Left ventricle myocardium superior (tissue), 1 donor: ENCODE measurements at regions not wholly inside any gene's neighbourhood (a gene's known extent, or its start where the extent isn't known, plus 50 kb on each side); places are given as distances from the start of the nearest gene placed in this dataset.

ENCODE experiments used
- ATAC-seq: fragments of 200-7000 bp; cut with Tn5 transposase; one replicate; pipeline ENCODE4 v1.9.1; 2020; ENCODE audit warnings: mild to moderate bottlenecking, moderate library complexity
- DNase-seq: peaks from one replicate; pipeline ENCODE4 v3.0.0-alpha.2; 2020
- intact Hi-C: fragments of 100-400 bp; cut with micrococcal nuclease; formaldehyde crosslinking; loops from one replicate; pipeline ENCODE4 v1.11.0; 2022
- donor health status: DM: no; HTN: yes; CAD: no; lungs with severe emphysema.

DNA sequence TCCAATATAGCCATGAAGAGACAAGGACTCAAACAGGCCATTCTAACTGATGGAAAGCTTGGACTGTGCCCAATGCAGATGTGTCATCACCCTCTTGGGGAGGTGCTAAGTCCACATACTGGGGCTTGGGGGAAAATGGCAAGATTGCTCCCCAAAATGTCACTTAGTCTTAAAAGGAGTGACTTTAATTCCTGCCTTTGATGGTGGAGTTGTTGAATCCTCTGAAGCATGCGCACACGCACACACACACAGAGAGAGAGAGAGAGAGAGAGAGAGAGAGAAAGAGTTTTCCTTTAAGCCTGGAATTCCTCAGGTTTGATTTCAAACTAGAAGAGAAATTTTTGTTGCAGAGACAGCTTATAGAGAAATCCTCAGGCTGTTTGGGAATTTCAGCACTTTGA, 161.9 kb upstream of the GAS1 start:
- ATAC-seq: peak; percentile 42
- intact Hi-C loops: no loop called here
- no peak for DNase-seq

DNA sequence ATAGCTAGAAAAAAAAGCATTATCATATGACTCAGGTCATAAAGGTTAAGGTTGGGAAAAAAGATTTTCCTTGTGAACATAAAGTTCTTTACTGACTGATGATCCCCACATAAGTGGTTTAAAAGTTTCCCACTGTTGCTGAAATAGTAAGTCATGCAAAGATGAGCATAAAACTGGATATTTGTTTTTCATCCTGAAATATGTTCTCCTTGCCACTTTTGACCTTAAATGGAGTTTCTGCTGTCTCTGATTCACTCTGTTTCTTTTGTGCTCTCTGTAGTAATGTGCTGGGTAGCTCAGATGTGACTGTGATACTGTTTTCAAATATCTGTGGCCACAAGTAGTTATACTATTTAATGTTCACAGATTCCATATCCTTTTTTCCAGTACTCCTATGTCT, 162.5 kb upstream of the GAS1 start:
- DNase-seq: no peak
- intact Hi-C loops: no loop called here
- no peak for ATAC-seq

DNA sequence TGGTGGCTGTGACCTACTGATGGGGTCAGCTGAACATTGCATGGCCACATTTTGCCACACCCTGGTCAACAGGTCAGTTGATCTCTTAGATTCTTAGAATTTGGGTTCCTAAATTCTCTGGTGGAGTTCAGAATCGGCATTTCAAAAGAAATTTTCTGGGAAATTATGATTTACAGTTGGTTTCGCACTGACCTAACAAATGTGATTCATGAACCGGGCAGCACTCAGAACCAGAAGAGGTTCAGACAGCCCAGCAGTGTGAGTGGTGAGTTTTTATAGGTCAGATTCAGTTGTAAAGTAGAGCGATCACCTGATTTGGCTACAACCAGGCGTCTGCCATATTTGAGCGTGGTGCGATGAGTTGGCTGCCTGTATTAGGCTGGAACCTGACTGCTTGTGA, 163.7 kb upstream of the GAS1 start:
- intact Hi-C loops: no loop called here
- DNase-seq: no peak
- no peak for ATAC-seq

DNA sequence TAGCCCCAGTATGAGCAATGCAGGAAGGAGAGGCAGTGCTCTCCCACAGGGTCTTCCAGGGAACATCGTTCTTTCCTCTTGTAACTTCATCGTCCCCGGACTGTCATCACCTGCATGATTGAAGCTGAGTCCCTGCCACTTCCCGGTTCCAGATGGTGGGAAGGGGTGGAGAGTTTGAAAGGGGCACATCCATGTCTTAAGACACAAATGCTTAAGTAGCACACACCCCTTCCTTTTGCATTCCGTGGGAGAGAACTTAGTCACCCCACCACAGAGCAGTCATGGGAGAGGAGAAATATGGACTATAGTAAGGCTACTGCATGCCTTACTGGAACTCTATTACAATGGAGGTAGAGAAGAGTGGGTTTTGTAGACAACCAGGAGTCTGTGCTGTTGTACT, 165.3 kb upstream of the GAS1 start:
- intact Hi-C loops: no loop called here
- ATAC-seq (no peak), DNase-seq (no peak)

DNA sequence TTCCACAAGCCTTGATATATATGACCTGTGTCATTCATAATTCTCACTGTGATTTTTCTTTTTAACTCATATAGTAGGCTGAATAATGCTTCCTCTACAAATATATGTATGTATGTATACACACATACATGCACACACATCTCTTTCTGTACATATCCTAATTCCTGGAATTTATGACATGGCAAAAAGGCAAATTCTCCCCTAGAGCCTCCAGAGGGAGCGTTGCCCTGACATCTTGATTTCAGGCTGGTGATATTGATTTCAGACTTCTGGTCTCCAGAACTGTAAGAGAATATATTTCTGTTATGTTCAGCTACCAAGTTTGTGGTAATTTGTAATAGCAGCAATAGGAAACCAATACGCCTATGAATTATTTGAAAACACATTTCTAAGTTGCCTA, 166.6 kb upstream of the GAS1 start:
- intact Hi-C loops: no loop called here
- DNase-seq (no peak), ATAC-seq (no peak)

DNA sequence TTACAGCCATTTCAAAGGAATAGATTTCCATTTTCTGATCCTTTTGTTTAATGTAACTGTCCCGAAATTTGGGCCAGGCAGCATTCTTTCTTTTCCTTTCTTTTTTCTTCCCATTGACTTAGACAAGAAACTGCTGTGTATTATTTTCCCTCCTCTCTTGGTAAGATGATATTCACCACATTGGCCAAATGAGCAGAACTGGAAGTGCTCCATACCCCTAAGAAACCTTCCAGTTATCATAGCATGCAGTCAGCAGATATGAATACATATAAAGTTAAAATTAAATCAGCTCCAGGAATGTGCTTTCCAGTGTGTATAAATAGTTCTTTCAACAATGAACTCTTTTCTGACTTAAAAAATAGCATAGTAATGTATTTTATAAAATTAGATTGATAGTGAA, 168.5 kb upstream of the GAS1 start:
- intact Hi-C loops: no loop called here
- DNase-seq (no peak), ATAC-seq (peak; percentile 55)

DNA sequence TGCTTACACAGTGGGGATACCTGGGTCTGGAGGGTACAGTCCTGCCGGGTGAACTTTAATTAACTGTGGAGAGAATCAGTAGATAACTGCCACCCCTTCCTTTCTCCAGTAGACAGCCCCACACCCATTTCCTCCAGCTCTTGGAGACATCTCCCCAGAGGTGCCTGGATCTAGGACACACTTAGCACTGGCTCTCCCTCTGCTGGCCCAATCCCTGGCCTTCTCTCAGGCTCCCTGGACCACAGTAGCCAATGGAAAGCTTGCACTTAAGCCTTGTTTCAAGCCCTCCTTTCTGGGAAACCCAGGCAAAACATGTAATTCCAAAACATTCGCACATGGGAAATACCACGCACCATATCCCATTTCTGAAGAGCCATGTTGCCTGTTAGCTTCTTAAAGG, 169.2 kb upstream of the GAS1 start:
- DNase-seq: peak; percentile 32

DNA sequence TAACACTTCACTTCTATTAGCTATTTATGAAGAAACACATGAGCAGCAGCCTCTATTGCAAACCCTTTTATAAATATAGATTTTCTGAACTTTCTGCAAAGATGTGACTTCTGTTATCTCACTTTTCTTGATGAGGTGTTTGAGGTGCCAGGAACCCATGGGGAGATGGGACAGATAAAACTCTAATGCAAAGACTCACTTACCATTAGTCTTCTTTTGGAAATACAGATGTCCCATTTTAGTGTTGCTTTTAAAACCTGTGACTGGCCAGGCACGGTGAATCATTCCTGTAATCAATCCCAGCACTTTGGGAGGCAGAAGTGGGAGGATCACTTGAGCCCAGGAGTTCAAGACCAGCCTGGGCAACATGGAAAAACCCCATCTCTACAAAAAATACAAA, 171.3 kb upstream of the GAS1 start:
- no peak for ATAC-seq
- intact Hi-C loops: no loop called here
- DNase-seq: no peak

More for the DNA sequence above, 169.2 kb upstream of the GAS1 start:
- peak; percentile 64 for ATAC-seq
- intact Hi-C loops: no loop called here

DNA sequence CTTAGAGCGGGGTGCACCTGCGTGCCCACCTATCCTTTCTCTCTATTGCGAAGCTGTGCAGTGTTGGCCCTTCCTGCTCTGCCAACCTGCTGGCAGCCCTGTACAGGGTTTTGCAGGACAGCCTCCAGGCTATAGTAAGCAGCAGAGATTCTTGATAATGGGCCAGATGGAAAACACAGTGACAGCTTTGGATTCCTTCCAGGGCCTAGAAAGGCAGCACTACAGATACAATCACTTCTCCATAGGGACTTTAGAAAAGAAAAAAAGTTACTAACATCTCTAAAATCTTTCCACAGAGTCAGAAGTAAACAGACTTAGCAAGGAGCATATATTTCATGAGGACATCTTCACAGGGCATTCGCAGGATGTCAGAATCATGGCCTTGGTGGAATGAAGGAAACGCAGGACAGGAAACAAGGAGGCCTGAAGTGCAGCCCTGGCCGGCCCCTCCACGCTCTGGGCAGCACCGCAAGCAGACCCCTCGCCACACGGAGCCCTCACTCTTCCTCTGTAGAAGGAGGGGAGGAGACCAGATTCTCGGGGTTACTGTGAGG, 172.1 kb upstream of the GAS1 start:
- peak; percentile 54 for DNase-seq
- peak; percentile 92 for ATAC-seq
- intact Hi-C loops: no loop called here

DNA sequence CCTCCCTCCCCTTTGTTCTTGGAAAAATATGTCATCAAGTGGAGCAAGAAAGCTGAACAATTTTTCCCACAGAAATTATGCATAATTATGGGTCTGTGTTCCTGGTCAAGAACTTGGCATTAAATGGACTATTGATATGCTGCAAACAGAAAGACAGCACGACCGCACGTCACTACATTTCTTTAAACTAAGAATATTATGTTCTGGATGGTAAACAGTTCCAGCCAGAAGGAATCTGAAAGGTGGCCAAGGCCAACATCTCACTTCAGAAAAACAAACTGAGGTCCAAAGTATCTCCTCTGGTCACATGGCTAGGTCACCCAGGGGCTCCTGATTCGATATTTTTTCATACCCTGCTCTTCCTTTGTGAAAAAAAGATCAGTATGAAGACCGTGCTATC, 173.3 kb upstream of the GAS1 start:
- DNase-seq (no peak), ATAC-seq (no peak)
- intact Hi-C loops: no loop called here

DNA sequence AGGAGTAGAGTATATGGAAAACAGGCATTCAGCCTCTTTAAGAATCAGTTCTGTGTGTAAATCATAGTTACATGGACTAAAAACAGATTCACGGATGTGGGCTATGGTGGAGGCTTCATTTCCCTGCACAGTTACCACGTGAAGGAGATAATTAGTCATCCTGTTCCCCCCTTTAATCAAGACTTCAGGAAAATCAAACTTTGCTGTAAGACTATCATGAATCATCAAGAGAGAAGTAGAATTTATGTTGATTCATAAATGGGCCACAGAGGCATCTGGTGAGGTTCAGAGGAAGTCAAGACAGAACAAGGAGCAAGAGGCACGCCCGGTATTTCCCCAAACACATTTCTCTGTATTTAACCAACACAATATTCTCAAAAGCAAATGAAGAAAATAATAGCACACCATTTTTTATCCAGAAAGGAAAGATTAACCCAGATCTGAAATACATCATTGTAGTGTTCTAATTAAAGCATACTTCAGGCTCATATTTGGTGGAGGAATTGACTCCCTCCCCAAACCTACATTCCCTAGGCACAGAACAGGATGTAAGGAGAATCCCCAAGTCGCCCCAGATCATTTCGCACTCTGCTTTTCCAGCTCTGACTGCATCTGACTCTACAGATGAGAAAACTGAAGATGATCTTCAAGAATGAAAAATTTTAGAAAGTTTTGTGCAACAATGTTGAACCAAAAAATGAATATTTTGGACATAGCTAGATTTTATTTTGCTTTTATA, 175.8 kb upstream of the GAS1 start:
- intact Hi-C loops: no loop called here
- DNase-seq: no peak
- no peak for ATAC-seq

DNA sequence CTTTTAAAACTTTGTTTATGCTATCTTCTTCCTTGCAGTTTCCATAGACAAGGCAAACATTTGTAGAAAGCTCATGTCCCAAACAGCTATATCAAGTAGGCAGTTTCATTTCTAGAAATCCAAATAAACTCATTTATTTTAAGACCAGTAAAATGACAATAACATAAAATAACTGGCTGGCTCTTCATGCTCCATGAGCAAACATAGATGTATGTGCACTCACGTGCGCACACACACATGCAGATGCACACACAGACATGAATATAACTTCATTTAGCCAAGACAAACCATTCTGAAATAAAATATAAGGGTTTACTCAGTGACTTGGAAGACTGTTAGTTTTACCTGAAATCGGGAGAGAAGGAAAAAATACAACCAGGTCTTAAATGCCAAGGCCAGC, 176.5 kb upstream of the GAS1 start:
- DNase-seq (no peak), ATAC-seq (no peak)
- intact Hi-C loops: no loop called here

DNA sequence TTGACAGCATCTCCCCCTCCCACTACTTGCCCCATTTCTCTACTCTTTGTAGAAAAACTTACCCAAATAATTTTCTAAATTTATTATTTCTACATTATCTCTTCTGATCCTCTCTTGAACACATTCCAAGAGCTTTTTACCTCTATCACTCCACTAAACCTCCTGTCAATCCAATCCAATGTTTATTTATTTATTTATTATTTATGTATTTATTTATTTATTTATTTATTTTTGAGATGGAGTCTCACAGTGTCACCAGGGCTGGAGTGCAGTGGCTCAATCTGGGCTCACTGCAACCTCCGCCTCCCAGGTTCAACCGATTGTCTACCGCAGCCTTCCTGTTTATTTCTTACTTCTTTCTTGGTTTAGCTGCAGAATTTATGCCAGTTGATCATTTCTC, 178.5 kb upstream of the GAS1 start:
- ATAC-seq (no peak), DNase-seq (no peak)
- intact Hi-C loops: no loop called here

DNA sequence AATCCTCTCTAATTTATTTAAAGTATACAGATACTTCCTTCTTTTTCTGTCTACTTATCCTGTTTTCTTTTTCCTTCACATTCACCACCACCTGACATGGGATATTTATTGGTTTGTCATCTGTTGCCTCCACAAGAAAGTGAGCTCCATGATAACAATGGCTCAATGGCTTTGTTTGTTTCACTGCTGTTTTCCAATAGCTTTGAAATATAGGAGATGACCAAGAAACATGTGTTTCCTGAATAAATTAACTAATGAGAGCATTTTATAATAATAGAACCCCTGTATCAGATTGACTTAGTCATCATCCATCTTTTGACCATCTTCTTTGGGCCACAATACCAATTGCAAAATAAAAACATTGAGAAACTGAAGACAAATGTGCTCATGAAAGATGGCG, 180.2 kb upstream of the GAS1 start:
- DNase-seq: no peak
- intact Hi-C loops: no loop called here
- ATAC-seq: no peak

DNA sequence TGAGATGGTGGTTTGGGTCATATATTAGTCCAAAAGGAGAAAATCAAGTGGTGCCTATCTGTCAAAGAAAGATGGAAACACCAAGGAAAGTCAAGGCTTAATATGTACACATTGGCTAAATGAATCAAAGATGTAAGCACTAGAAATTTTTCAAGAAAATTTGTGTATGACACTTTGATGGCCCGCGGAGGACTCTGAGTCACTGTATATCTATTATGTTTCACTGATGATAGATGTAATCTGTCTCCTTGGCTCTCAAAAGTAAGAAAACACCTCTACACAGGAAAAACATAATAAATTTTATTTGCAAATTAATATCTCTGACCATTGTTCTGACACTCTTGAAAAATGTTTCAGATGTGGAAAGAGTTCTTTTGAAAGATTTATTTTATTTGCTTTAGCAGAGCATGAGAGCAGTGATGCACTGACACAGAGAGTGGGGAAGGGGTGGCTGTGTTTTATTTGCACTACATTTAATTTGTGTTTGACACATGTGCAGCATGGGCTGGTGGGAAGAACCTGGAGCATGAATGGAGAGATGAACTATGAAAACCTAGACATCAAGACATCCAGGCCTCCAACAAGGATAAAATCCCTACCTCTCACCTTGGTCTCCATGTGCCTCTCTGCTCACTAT, 180.8 kb upstream of the GAS1 start:
- ATAC-seq: no peak
- intact Hi-C loops: no loop called here
- DNase-seq: no peak

DNA sequence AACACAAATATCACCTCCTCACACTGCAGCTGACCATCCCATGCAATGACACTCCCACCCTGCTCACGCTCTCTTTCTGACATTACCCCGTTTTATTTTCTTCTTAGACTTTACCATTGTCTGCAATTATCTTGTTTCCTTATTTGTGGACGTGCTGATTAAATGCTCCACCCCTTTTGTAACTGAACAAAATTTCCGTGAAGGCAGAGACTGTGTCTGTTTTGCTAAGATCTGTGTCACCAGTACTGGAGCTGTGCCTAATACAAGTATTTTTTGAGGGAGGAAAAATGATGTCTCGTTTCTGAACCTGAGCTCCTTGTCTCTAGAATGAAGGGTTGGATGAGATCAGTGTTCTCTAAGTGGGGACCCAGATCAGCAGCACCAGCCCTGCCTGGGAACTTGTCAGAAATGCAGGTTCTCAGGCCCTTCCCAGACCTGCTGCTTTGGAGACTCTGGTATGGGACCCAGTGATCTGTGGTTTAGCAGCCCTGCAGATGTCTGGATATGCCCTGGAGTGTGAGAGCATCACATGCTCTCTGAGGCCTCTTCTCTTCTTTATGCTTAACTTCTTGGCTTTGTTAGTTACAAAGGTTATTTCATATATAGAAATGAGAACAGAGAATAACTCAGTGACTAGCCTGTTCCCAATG, 181.7 kb upstream of the GAS1 start:
- ATAC-seq: no peak
- intact Hi-C loops: no loop called here
- DNase-seq: no peak

DNA sequence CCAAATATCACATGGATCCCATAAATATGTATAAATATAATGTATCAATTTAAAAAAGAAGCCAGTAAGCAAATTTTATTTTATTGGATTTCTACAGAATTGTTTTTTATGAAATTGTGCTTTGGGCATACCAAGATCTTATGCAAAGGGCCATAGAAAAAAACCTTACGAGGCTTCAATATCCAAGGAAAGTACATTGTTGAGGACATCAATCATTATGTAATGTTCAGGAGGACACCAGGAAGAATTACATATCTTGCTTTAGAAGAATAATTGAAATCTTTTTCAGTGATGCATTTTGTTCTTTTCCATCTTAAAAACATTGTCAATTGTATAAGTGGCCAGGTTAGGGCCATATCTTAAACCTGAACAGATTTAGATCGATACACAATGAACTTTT, 187.8 kb upstream of the GAS1 start:
- ATAC-seq: no peak
- intact Hi-C loops: no loop called here
- no peak for DNase-seq

DNA sequence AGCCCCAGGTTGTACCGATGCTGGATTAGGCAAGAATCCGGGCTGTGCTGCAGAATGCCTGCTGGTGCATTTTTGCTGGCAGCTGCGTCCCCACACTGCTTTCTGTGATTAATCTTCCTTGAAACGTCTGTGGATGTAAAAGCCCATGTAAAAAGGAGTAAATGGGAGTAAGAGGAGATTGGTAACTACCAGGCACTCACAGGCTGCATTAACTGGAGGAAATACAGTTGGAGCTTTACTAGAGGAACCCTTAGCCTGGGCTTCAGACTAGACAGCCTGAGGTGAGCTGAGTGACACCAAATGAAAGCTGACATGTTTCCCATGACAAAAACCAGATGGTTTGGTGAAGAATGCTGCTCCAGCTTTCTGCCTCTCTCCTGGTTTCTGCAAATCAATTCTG, 190.4 kb upstream of the GAS1 start:
- intact Hi-C loops: no loop called here
- no peak for ATAC-seq

DNA sequence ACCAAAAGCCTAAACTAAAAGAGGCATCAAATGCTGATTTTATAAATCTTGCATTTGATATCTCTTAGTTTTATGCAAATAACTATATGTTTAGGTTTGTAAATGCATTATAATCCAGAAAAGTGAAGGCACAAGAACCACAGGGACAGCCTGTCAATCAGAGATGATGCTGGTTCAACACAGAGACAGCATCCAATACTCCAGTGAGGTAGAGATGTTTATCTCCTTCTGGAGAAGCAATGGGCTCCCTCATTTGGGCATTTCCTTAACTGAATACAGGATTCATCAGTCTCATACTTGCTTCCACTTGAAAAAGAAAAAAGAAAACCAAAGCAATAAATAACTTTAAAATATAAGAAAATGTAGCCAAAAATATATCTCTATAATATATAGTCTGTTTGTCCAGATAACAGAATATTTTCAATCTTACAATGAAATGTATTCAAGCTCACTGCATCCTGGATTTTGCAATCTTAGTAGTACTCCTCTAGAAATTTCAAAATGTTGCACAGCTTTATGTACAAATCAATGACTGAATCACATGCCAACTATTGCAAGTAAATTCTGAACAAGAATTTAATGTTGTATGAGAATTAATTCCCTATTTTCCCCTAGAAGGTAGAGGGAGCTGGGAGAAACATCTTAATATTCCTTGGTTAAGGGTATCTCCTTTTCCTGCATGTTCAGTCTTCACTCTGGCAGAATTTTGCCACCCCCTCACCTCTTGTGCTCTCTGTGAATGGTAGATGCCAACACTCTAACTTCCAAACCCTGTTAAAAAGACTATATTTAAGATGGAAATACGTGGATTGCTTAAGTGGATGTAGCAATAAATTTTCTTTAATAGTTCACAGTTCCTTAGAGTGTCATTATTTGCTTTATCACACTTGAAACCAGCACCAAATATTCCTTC, 191.1 kb upstream of the GAS1 start:
- intact Hi-C loops: no loop called here
- DNase-seq (no peak), ATAC-seq (no peak)

More for the DNA sequence above, 190.4 kb upstream of the GAS1 start:
- DNase-seq: no peak
